ENCODE measurements at regions not wholly inside any gene's neighbourhood (a gene's known extent, or its start where the extent isn't known, plus 50 kb on each side); places are given as distances from the start of the nearest gene placed in this dataset.

GRCh38 chr3:162842549-162843216, 1346.1 kb downstream of the OTOL1 start:
- no peak for DNase-seq (ENCODE audit: low spot score)
- Mint-ChIP-seq H3K4me3 (no peak overlapping the region), H3K4me1 (ENCODE audit: low read depth) (no peaks in the 10 kb centered on the region), H3K27me3 (ENCODE audit: insufficient read depth) (no peaks in the 10 kb centered on the region), H3K9me3 (no peaks in the 10 kb centered on the region), H3K36me3 (ENCODE audit: low read depth) (no peaks in the 10 kb centered on the region), H3K27ac (no peak overlapping the region)
- intact Hi-C loops (cut with micrococcal nuclease) = no loop called here

GRCh38 chr3:162845918-162846317, 1349.3 kb downstream of the OTOL1 start:
- Mint-ChIP-seq H3K27me3 (ENCODE audit: insufficient read depth) (no peaks in the 10 kb centered on the region), H3K9me3 (no peaks in the 10 kb centered on the region), H3K4me1 (ENCODE audit: low read depth) (no peaks in the 10 kb centered on the region), H3K4me3 (no peak overlapping the region), H3K36me3 (ENCODE audit: low read depth) (no peaks in the 10 kb centered on the region), H3K27ac (no peak overlapping the region)
- no peak for DNase-seq (ENCODE audit: low spot score)
- intact Hi-C loops (cut with micrococcal nuclease) = no loop called here

GRCh38 chr3:162847511-162847910, 1350.9 kb downstream of the OTOL1 start:
- no peaks in the 10 kb centered on the region for H3K36me3 Mint-ChIP-seq (ENCODE audit: low read depth)
- no peaks in the 10 kb centered on the region for H3K9me3 Mint-ChIP-seq
- intact Hi-C loops (cut with micrococcal nuclease) = no loop called here
- no peaks in the 10 kb centered on the region for H3K4me1 Mint-ChIP-seq (ENCODE audit: low read depth)
- H3K27me3 Mint-ChIP-seq (ENCODE audit: insufficient read depth) = no peaks in the 10 kb centered on the region
- no peak for DNase-seq (ENCODE audit: low spot score)
- no peak overlapping the region for H3K27ac Mint-ChIP-seq
- H3K4me3 Mint-ChIP-seq = no peak overlapping the region

GRCh38 chr3:162863579-162863978, 1367.0 kb downstream of the OTOL1 start:
- no peaks in the 10 kb centered on the region for H3K36me3 Mint-ChIP-seq (ENCODE audit: low read depth)
- H3K27me3 Mint-ChIP-seq (ENCODE audit: insufficient read depth) = no peaks in the 10 kb centered on the region
- intact Hi-C loops (cut with micrococcal nuclease) = no loop called here

GRCh38 chr3:162865466-162865865, 1368.9 kb downstream of the OTOL1 start:
- Mint-ChIP-seq H3K27ac (no peak overlapping the region), H3K9me3 (peaks cover 2% of the 10 kb centered on the region), H3K4me3 (no peak overlapping the region), H3K27me3 (ENCODE audit: insufficient read depth) (no peaks in the 10 kb centered on the region), H3K36me3 (ENCODE audit: low read depth) (no peaks in the 10 kb centered on the region), H3K4me1 (ENCODE audit: low read depth) (no peaks in the 10 kb centered on the region)
- no peak for DNase-seq (ENCODE audit: low spot score)
- intact Hi-C loops (cut with micrococcal nuclease) = no loop called here

More at GRCh38 chr3:162863579-162863978, 1367.0 kb downstream of the OTOL1 start:
- no peak overlapping the region for H3K27ac Mint-ChIP-seq
- no peak overlapping the region for H3K4me3 Mint-ChIP-seq
- no peaks in the 10 kb centered on the region for H3K4me1 Mint-ChIP-seq (ENCODE audit: low read depth)
- H3K9me3 Mint-ChIP-seq = no peaks in the 10 kb centered on the region
- DNase-seq (ENCODE audit: low spot score) = no peak

- Mint-ChIP-seq H3K9me3 (no peaks in the 10 kb centered on the region), H3K4me1 (ENCODE audit: low read depth) (no peaks in the 10 kb centered on the region), H3K4me3 (no peak overlapping the region), H3K27me3 (ENCODE audit: insufficient read depth) (no peaks in the 10 kb centered on the region), H3K36me3 (ENCODE audit: low read depth) (no peaks in the 10 kb centered on the region), H3K27ac (no peak overlapping the region)
- intact Hi-C loops (cut with micrococcal nuclease) = no loop called here
- DNase-seq (ENCODE audit: low spot score) = no peak
These were observed 1382.5 kb downstream of the OTOL1 start for GRCh38 chr3:162879021-162879562.

- Mint-ChIP-seq H3K4me3 (no peak overlapping the region), H3K9me3 (no peaks in the 10 kb centered on the region), H3K36me3 (ENCODE audit: low read depth) (no peaks in the 10 kb centered on the region), H3K27ac (no peak overlapping the region), H3K4me1 (ENCODE audit: low read depth) (no peaks in the 10 kb centered on the region), H3K27me3 (ENCODE audit: insufficient read depth) (no peaks in the 10 kb centered on the region)
- no peak for DNase-seq (ENCODE audit: low spot score)
- intact Hi-C loops (cut with micrococcal nuclease) = no loop called here
These were observed 1387.8 kb downstream of the OTOL1 start for GRCh38 chr3:162884373-162884772.

- DNase-seq (ENCODE audit: low spot score) = no peak
- intact Hi-C loops (cut with micrococcal nuclease) = no loop called here
- Mint-ChIP-seq H3K27ac (no peak overlapping the region), H3K4me1 (ENCODE audit: low read depth) (no peaks in the 10 kb centered on the region), H3K36me3 (ENCODE audit: low read depth) (no peaks in the 10 kb centered on the region), H3K27me3 (ENCODE audit: insufficient read depth) (no peaks in the 10 kb centered on the region), H3K9me3 (no peaks in the 10 kb centered on the region), H3K4me3 (no peak overlapping the region)
These were observed 1396.5 kb downstream of the OTOL1 start for GRCh38 chr3:162892921-162893793.

GRCh38 chr3:162897291-162897690, 1400.7 kb downstream of the OTOL1 start:
- DNase-seq (ENCODE audit: low spot score) = no peak
- Mint-ChIP-seq H3K36me3 (ENCODE audit: low read depth) (no peaks in the 10 kb centered on the region), H3K4me1 (ENCODE audit: low read depth) (no peaks in the 10 kb centered on the region), H3K4me3 (no peak overlapping the region), H3K27me3 (ENCODE audit: insufficient read depth) (no peaks in the 10 kb centered on the region), H3K27ac (no peak overlapping the region), H3K9me3 (no peaks in the 10 kb centered on the region)
- intact Hi-C loops (cut with micrococcal nuclease) = no loop called here

- H3K27me3 Mint-ChIP-seq (ENCODE audit: insufficient read depth) = no peaks in the 10 kb centered on the region
- no peak overlapping the region for H3K4me3 Mint-ChIP-seq
- DNase-seq (ENCODE audit: low spot score) = no peak
- H3K36me3 Mint-ChIP-seq (ENCODE audit: low read depth) = no peaks in the 10 kb centered on the region
- peaks cover 3% of the 10 kb centered on the region for H3K9me3 Mint-ChIP-seq
- no peaks in the 10 kb centered on the region for H3K4me1 Mint-ChIP-seq (ENCODE audit: low read depth)
- intact Hi-C loops (cut with micrococcal nuclease) = no loop called here
- H3K27ac Mint-ChIP-seq = no peak overlapping the region
These were observed 1435.9 kb downstream of the OTOL1 start for GRCh38 chr3:162932503-162932902.

GRCh38 chr3:162933656-162934055, 1437.0 kb downstream of the OTOL1 start:
- intact Hi-C loops (cut with micrococcal nuclease) = no loop called here
- H3K27me3 Mint-ChIP-seq (ENCODE audit: insufficient read depth) = no peaks in the 10 kb centered on the region
- no peak for DNase-seq (ENCODE audit: low spot score)
- no peaks in the 10 kb centered on the region for H3K36me3 Mint-ChIP-seq (ENCODE audit: low read depth)
- H3K4me1 Mint-ChIP-seq (ENCODE audit: low read depth) = no peaks in the 10 kb centered on the region
- H3K9me3 Mint-ChIP-seq = peaks cover 3% of the 10 kb centered on the region
- H3K27ac Mint-ChIP-seq = no peak overlapping the region
- no peak overlapping the region for H3K4me3 Mint-ChIP-seq

- no peak overlapping the region for H3K27ac Mint-ChIP-seq
- H3K27me3 Mint-ChIP-seq (ENCODE audit: insufficient read depth) = no peaks in the 10 kb centered on the region
- no peak for DNase-seq (ENCODE audit: low spot score)
- H3K36me3 Mint-ChIP-seq (ENCODE audit: low read depth) = no peaks in the 10 kb centered on the region
- H3K4me1 Mint-ChIP-seq (ENCODE audit: low read depth) = no peaks in the 10 kb centered on the region
- H3K4me3 Mint-ChIP-seq = no peak overlapping the region
- H3K9me3 Mint-ChIP-seq = peaks cover 11% of the 10 kb centered on the region
- intact Hi-C loops (cut with micrococcal nuclease) = no loop called here
These were observed 1440.1 kb downstream of the OTOL1 start for GRCh38 chr3:162936706-162937105.

- no peaks in the 10 kb centered on the region for H3K27me3 Mint-ChIP-seq (ENCODE audit: insufficient read depth)
- no peak overlapping the region for H3K27ac Mint-ChIP-seq
- no peak for DNase-seq (ENCODE audit: low spot score)
- H3K36me3 Mint-ChIP-seq (ENCODE audit: low read depth) = no peaks in the 10 kb centered on the region
- peaks cover 9% of the 10 kb centered on the region for H3K9me3 Mint-ChIP-seq
- H3K4me3 Mint-ChIP-seq = no peak overlapping the region
- no peaks in the 10 kb centered on the region for H3K4me1 Mint-ChIP-seq (ENCODE audit: low read depth)
- intact Hi-C loops (cut with micrococcal nuclease) = no loop called here
These were observed 1441.5 kb downstream of the OTOL1 start for GRCh38 chr3:162938083-162938482.

Measured in activated T-helper 1 cell treated with anti-CD3 and anti-CD28 coated beads, Interleukin-12 subunit alpha, Interleukin-12 subunit beta, Interleukin-2, Interleukin-4 antibody, amounts not matched to agents 30 ng/mL and 10 ng/mL and 1 ng/mL, durations not matched to agents 14 hours and 24 hours and 36 hours (primary cell).